Activated naive CD4-positive, alpha-beta T cell treated with anti-CD3 and anti-CD28 coated beads for 36 hours (primary cell): ENCODE measurements at regions not wholly inside any gene's neighbourhood (a gene's known extent, or its start where the extent isn't known, plus 50 kb on each side); places are given as distances from the start of the nearest gene placed in this dataset.

Experiments
- CTCF ChIA-PET: fragments of 350-600 bp; sonication (Branson Sonifier 250); formaldehyde crosslinking; loops from one replicate; lab custom pipeline; 2021; ENCODE audit warnings: antibody characterized with exemption; lab: Charles Lee
- DNase-seq: peaks from one replicate; pipeline ENCODE4 v3.0.0-alpha.2; 2020
- H3K27ac Mint-ChIP-seq: one replicate; pipeline ENCODE4 v1.8.0; 2021; ENCODE audit warnings: mild to moderate bottlenecking, mixed read lengths
- H3K27me3 Mint-ChIP-seq: one replicate; pipeline ENCODE4 v1.8.0; 2021; ENCODE audit warnings: low read depth, mixed read lengths
- H3K36me3 Mint-ChIP-seq: one replicate; pipeline ENCODE4 v1.8.0; 2021; ENCODE audit warnings: low read depth, mixed read lengths
- H3K4me1 Mint-ChIP-seq: one replicate; pipeline ENCODE4 v1.8.0; 2021; ENCODE audit warnings: low read depth, mixed read lengths
- H3K4me3 Mint-ChIP-seq: one replicate; pipeline ENCODE4 v1.8.0; 2021; ENCODE audit warnings: mild to moderate bottlenecking, moderate library complexity, mixed read lengths
- H3K9me3 Mint-ChIP-seq: one replicate; pipeline ENCODE4 v1.8.0; 2021; ENCODE audit warnings: mixed read lengths
- intact Hi-C: fragments of 100-400 bp; cut with micrococcal nuclease; formaldehyde crosslinking; loops from one replicate; pipeline ENCODE4 v1.15.1; 2023

GRCh38 chr5:14968796-14969195 is 97.2 kb upstream of the ANKH start:
- H3K4me1 Mint-ChIP-seq, result no peaks in the 10 kb centered on the region
- H3K9me3 Mint-ChIP-seq, result no peaks in the 10 kb centered on the region
- H3K4me3 Mint-ChIP-seq, result no peak overlapping the region
- CTCF ChIA-PET, result interaction anchor here (0.6 to 0.7 kb wide), 2 partner anchors 12 to 24 kb away, joined by 3 read pairs; no protein-coding TSS in a partner anchor
- no peaks in the 10 kb centered on the region for H3K27me3 Mint-ChIP-seq
- H3K36me3 Mint-ChIP-seq, result no peaks in the 10 kb centered on the region
- DNase-seq, result no peak
- intact Hi-C loops, result no loop called here
- H3K27ac Mint-ChIP-seq, result no peak overlapping the region

GRCh38 chr5:14967166-14967565 is 95.6 kb upstream of the ANKH start:
- no peaks in the 10 kb centered on the region for H3K36me3 Mint-ChIP-seq

GRCh38 chr5:14965815-14966214 is 94.2 kb upstream of the ANKH start:
- Mint-ChIP-seq H3K36me3 (no peaks in the 10 kb centered on the region), H3K27ac (no peak overlapping the region), H3K4me3 (no peak overlapping the region), H3K4me1 (no peaks in the 10 kb centered on the region), H3K27me3 (no peaks in the 10 kb centered on the region), H3K9me3 (no peaks in the 10 kb centered on the region)
- intact Hi-C loops, result no loop called here
- no peak for DNase-seq
- CTCF ChIA-PET, result no interaction called here

More at GRCh38 chr5:14967166-14967565, 95.6 kb upstream of the ANKH start:
- CTCF ChIA-PET, result interaction anchor here (0.6 kb wide), 2 partner anchors 10 to 453 kb away, joined by 3 read pairs; no protein-coding TSS in a partner anchor
- intact Hi-C loops, result no loop called here
- Mint-ChIP-seq H3K9me3 (no peaks in the 10 kb centered on the region), H3K4me3 (no peak overlapping the region), H3K27me3 (no peaks in the 10 kb centered on the region), H3K27ac (no peak overlapping the region), H3K4me1 (no peaks in the 10 kb centered on the region)
- no peak for DNase-seq

GRCh38 chr5:14962604-14963003 is 91.0 kb upstream of the ANKH start:
- no peak for DNase-seq
- H3K27ac Mint-ChIP-seq, result no peak overlapping the region
- no peaks in the 10 kb centered on the region for H3K4me1 Mint-ChIP-seq
- no peak overlapping the region for H3K4me3 Mint-ChIP-seq
- CTCF ChIA-PET, result interaction anchor here (0.6 kb wide), 1 partner anchor 473 kb away, joined by 6 read pairs; no protein-coding TSS in a partner anchor
- intact Hi-C loops, result no loop called here
- no peaks in the 10 kb centered on the region for H3K36me3 Mint-ChIP-seq
- H3K9me3 Mint-ChIP-seq, result no peaks in the 10 kb centered on the region
- no peaks in the 10 kb centered on the region for H3K27me3 Mint-ChIP-seq

GRCh38 chr5:14960120-14960462 is 88.5 kb upstream of the ANKH start:
- H3K4me3 Mint-ChIP-seq, result no peak overlapping the region
- DNase-seq, result no peak
- intact Hi-C loops, result no loop called here
- H3K27ac Mint-ChIP-seq, result no peak overlapping the region
- H3K27me3 Mint-ChIP-seq, result no peaks in the 10 kb centered on the region
- no peaks in the 10 kb centered on the region for H3K36me3 Mint-ChIP-seq
- no peaks in the 10 kb centered on the region for H3K9me3 Mint-ChIP-seq
- CTCF ChIA-PET, result interaction anchor here (1.2 kb wide), 1 partner anchor 19 kb away, joined by 3 read pairs; no protein-coding TSS in a partner anchor
- no peaks in the 10 kb centered on the region for H3K4me1 Mint-ChIP-seq

- H3K4me3 Mint-ChIP-seq, result no peak overlapping the region
- CTCF ChIA-PET, result interaction anchor here (2.7 kb wide), 1 partner anchor 44 kb away, joined by 18 read pairs; no protein-coding TSS in a partner anchor
- no peak for DNase-seq
- no peaks in the 10 kb centered on the region for H3K27me3 Mint-ChIP-seq
- intact Hi-C loops, result no loop called here
- H3K4me1 Mint-ChIP-seq, result no peaks in the 10 kb centered on the region
- no peaks in the 10 kb centered on the region for H3K36me3 Mint-ChIP-seq
- H3K9me3 Mint-ChIP-seq, result no peaks in the 10 kb centered on the region
- H3K27ac Mint-ChIP-seq, result no peak overlapping the region
Measured at GRCh38 chr5:14959399-14960119, 88.0 kb upstream of the ANKH start.

- CTCF ChIA-PET, result interaction anchor here (0.6 to 2.7 kb wide), 5 partner anchors 42 to 225 kb away, joined by 3 to 18 read pairs (median 4); no protein-coding TSS in a partner anchor
- H3K36me3 Mint-ChIP-seq, result no peaks in the 10 kb centered on the region
- intact Hi-C loops, result no loop called here
- H3K27ac Mint-ChIP-seq, result no peak overlapping the region
- H3K4me3 Mint-ChIP-seq, result no peak overlapping the region
- no peaks in the 10 kb centered on the region for H3K27me3 Mint-ChIP-seq
- DNase-seq, result no peak
- no peaks in the 10 kb centered on the region for H3K9me3 Mint-ChIP-seq
- H3K4me1 Mint-ChIP-seq, result no peaks in the 10 kb centered on the region
Measured at GRCh38 chr5:14958188-14958587, 86.6 kb upstream of the ANKH start.

- H3K36me3 Mint-ChIP-seq, result no peaks in the 10 kb centered on the region
- no peaks in the 10 kb centered on the region for H3K9me3 Mint-ChIP-seq
- intact Hi-C loops, result loop anchor here (1.0 kb wide), 1 partner anchor 47 kb away; no protein-coding TSS in a partner anchor
- no peak for DNase-seq
- no peaks in the 10 kb centered on the region for H3K27me3 Mint-ChIP-seq
- H3K4me3 Mint-ChIP-seq, result no peak overlapping the region
- CTCF ChIA-PET, result interaction anchor here (0.5 to 2.7 kb wide), 10 partner anchors 10 to 230 kb away, joined by 3 to 18 read pairs (median 5); no protein-coding TSS in a partner anchor
- H3K27ac Mint-ChIP-seq, result no peak overlapping the region
- H3K4me1 Mint-ChIP-seq, result no peaks in the 10 kb centered on the region
Measured at GRCh38 chr5:14956423-14957046, 85.0 kb upstream of the ANKH start.

GRCh38 chr5:14954616-14955343 is 83.2 kb upstream of the ANKH start:
- Mint-ChIP-seq H3K4me3 (no peak overlapping the region), H3K27ac (no peak overlapping the region), H3K4me1 (no peaks in the 10 kb centered on the region), H3K9me3 (no peaks in the 10 kb centered on the region), H3K27me3 (no peaks in the 10 kb centered on the region), H3K36me3 (no peaks in the 10 kb centered on the region)
- CTCF ChIA-PET, result interaction anchor here (1.8 kb wide), 1 partner anchor 8 kb away, joined by 5 read pairs; no protein-coding TSS in a partner anchor
- no peak for DNase-seq
- intact Hi-C loops, result no loop called here

- intact Hi-C loops, result no loop called here
- Mint-ChIP-seq H3K27ac (no peak overlapping the region), H3K4me3 (no peak overlapping the region), H3K4me1 (no peaks in the 10 kb centered on the region), H3K27me3 (no peaks in the 10 kb centered on the region), H3K9me3 (no peaks in the 10 kb centered on the region), H3K36me3 (no peaks in the 10 kb centered on the region)
- CTCF ChIA-PET, result interaction anchor here (0.6 kb wide), 1 partner anchor 10 kb away, joined by 3 read pairs; no protein-coding TSS in a partner anchor
- DNase-seq, result no peak
Measured at GRCh38 chr5:14954216-14954615, 82.6 kb upstream of the ANKH start.

GRCh38 chr5:14953075-14953607 is 81.6 kb upstream of the ANKH start:
- Mint-ChIP-seq H3K9me3 (no peaks in the 10 kb centered on the region), H3K27me3 (no peaks in the 10 kb centered on the region), H3K36me3 (no peaks in the 10 kb centered on the region), H3K4me1 (no peaks in the 10 kb centered on the region), H3K27ac (no peak overlapping the region), H3K4me3 (no peak overlapping the region)
- CTCF ChIA-PET, result no interaction called here
- intact Hi-C loops, result no loop called here
- no peak for DNase-seq

- peaks cover 21% of the 10 kb centered on the region for H3K4me1 Mint-ChIP-seq
- no peaks in the 10 kb centered on the region for H3K9me3 Mint-ChIP-seq
- no peak for DNase-seq
- H3K4me3 Mint-ChIP-seq, result no peak overlapping the region
- no peak overlapping the region for H3K27ac Mint-ChIP-seq
- intact Hi-C loops, result no loop called here
- CTCF ChIA-PET, result interaction anchor here (1.4 kb wide), 1 partner anchor 27 kb away, joined by 3 read pairs; no protein-coding TSS in a partner anchor
- H3K27me3 Mint-ChIP-seq, result no peaks in the 10 kb centered on the region
- no peaks in the 10 kb centered on the region for H3K36me3 Mint-ChIP-seq
Measured at GRCh38 chr5:14948383-14948782, 76.8 kb upstream of the ANKH start.
